GM21717 (cell line): ENCODE measurements at regions not wholly inside any gene's neighbourhood (a gene's known extent, or its start where the extent isn't known, plus 50 kb on each side); places are given as distances from the start of the nearest gene placed in this dataset.

Source experiments
- ATAC-seq: cut with Tn5 transposase; IDR thresholded peaks from one replicate; pipeline ENCODE4 v1.9.1; 2021; ENCODE audit warnings: mild to moderate bottlenecking, moderate library complexity; ENCODE audit not compliant: unreplicated experiment

- ATAC-seq, result no peak
Observed at GRCh38 chr2:144217853-144218633, 301.9 kb downstream of the ZEB2 start.

- peak; percentile 65 for ATAC-seq
Observed at GRCh38 chr2:144215701-144216675, 303.9 kb downstream of the ZEB2 start.

- no peak for ATAC-seq
Observed at GRCh38 chr2:144215207-144215606, 304.7 kb downstream of the ZEB2 start.

GRCh38 chr2:144213797-144214196, 306.1 kb downstream of the ZEB2 start:
- ATAC-seq, result peak; percentile 85

- ATAC-seq, result no peak
Observed at GRCh38 chr2:144211826-144212225, 308.1 kb downstream of the ZEB2 start.

GRCh38 chr2:144211065-144211464, 308.9 kb downstream of the ZEB2 start:
- ATAC-seq, result no peak

- ATAC-seq, result no peak
Observed at GRCh38 chr2:144210076-144210475, 309.8 kb downstream of the ZEB2 start.

GRCh38 chr2:144208924-144209323, 311.0 kb downstream of the ZEB2 start:
- ATAC-seq, result no peak

- no peak for ATAC-seq
Observed at GRCh38 chr2:144206019-144206418, 313.9 kb downstream of the ZEB2 start.

- no peak for ATAC-seq
Observed at GRCh38 chr2:144201868-144202468, 318.0 kb downstream of the ZEB2 start.

- no peak for ATAC-seq
Observed at GRCh38 chr2:144201126-144201525, 318.8 kb downstream of the ZEB2 start.

- no peak for ATAC-seq
Observed at GRCh38 chr2:144198116-144198515, 321.8 kb downstream of the ZEB2 start.

GRCh38 chr2:144194326-144195071, 325.4 kb downstream of the ZEB2 start:
- ATAC-seq, result no peak

- ATAC-seq, result no peak
Observed at GRCh38 chr2:144190908-144191605, 328.9 kb downstream of the ZEB2 start.

GRCh38 chr2:144183727-144184126, 336.2 kb downstream of the ZEB2 start:
- ATAC-seq, result peak; percentile 99

GRCh38 chr2:144181001-144181400, 338.9 kb downstream of the ZEB2 start:
- ATAC-seq, result no peak

- no peak for ATAC-seq
Observed at GRCh38 chr2:144180131-144180530, 339.8 kb downstream of the ZEB2 start.

- no peak for ATAC-seq
Observed at GRCh38 chr2:144170179-144170578, 349.7 kb downstream of the ZEB2 start.

- ATAC-seq, result no peak
Observed at GRCh38 chr2:144166743-144167142, 353.2 kb downstream of the ZEB2 start.

GRCh38 chr2:144165599-144166250, 354.2 kb downstream of the ZEB2 start:
- ATAC-seq, result no peak
